SU-DHL-6 (cell line): ENCODE measurements at regions not wholly inside any gene's neighbourhood (a gene's known extent, or its start where the extent isn't known, plus 50 kb on each side); places are given as distances from the start of the nearest gene placed in this dataset.

Source experiments
- EZH2phosphoT487 ChIP-seq: fragments of 200-600 bp; sonication (generic), shearing (Covaris generic); conservative IDR thresholded peaks from 2 replicates; pipeline ENCODE4 v1.6.1; 2018; ENCODE audit warnings: mild to moderate bottlenecking, antibody characterized with exemption, low read length, moderate library complexity, mixed read lengths
- TF ChIP-seq, protein P1 (sequence below): fragments of 200-600 bp; sonication (generic); IDR thresholded peaks from one replicate; pipeline ENCODE4 v1.5.1; 2017; ENCODE audit warnings: antibody characterized with exemption, mild to moderate bottlenecking, low read length, moderate library complexity; ENCODE audit not compliant: insufficient read depth, poor library complexity, severe bottlenecking

DNA sequence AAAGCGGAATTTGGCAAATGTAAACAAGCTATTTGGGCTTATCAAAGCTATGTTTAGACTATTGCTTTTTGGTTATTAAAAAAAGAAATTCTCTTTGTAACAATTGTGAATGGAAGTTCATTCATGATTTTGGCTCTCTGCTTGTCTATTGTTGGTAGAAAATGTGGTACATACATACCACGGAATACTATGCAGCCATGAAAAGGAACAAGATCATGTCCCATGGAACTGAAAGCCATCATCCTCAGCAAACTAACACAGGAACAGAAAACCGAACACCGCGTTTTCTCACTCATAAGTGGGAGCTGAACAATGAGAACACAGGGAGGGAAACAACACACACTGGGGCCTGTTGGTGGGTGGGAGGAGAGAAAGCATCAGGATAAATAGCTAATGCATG lies 465.4 kb downstream of the SETD4 start:
- TF ChIP-seq, protein P1, sequence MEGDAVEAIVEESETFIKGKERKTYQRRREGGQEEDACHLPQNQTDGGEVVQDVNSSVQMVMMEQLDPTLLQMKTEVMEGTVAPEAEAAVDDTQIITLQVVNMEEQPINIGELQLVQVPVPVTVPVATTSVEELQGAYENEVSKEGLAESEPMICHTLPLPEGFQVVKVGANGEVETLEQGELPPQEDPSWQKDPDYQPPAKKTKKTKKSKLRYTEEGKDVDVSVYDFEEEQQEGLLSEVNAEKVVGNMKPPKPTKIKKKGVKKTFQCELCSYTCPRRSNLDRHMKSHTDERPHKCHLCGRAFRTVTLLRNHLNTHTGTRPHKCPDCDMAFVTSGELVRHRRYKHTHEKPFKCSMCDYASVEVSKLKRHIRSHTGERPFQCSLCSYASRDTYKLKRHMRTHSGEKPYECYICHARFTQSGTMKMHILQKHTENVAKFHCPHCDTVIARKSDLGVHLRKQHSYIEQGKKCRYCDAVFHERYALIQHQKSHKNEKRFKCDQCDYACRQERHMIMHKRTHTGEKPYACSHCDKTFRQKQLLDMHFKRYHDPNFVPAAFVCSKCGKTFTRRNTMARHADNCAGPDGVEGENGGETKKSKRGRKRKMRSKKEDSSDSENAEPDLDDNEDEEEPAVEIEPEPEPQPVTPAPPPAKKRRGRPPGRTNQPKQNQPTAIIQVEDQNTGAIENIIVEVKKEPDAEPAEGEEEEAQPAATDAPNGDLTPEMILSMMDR, result no peak
- no peak for TF ChIP-seq EZH2phosphoT487
